ENCODE measurements at regions not wholly inside any gene's neighbourhood (a gene's known extent, or its start where the extent isn't known, plus 50 kb on each side); places are given as distances from the start of the nearest gene placed in this dataset.
"Not testable (repeated sequence)": the region's sequence is repeated elsewhere in the genome, so short reads cannot be mapped to it uniquely, and the experiment has no call there.

DNA sequence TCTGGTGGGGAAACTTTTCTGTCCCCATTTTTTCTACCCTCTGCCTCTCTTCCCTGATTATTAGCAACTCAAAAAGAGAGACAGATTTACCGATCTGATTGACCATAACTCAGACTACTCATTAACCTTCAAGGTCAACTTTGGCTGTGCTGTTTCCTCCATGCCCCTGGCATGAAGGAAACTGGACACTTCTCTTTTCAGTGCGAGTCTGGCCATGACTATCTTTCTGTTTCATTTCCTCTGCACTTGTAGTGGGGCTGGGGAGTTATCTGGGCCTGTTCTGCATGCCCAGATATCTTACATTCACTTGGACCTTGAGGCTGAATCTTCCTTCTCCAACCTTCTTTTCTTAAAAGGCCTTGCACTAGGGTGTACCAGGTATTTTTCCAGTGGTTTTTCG lies 76.9 kb upstream of the SLCO2A1 start:
- DNase-seq (ENCODE audit: low read depth) = no peak

- no peak for DNase-seq (ENCODE audit: low read depth)
Observed at GRCh38 chr3:134105876-134106556, 76.3 kb upstream of the SLCO2A1 start.

- no peak for DNase-seq (ENCODE audit: low read depth)
Observed at GRCh38 chr3:134104031-134104430, 74.3 kb upstream of the SLCO2A1 start.

- no peak for DNase-seq (ENCODE audit: low read depth)
Observed at GRCh38 chr3:134103470-134103869, 73.7 kb upstream of the SLCO2A1 start.

DNA sequence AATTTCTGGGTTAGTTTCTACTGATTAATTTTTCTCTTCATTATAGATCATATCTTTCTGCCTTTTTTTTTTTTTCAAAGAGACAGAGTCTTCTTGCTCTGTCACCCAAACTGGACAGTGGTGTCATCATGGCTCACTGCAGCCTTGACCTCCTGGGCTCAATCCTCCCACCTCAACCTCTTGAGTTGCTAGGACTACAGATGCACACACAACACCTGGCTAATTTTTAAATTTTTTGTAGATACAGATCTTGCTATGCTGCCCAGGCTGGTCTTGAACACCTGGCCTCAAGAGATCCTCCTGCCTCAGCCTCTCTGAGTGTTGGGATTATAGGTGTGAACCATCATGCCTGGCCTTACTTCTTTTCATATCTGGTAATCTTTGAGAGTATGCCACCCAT lies 73.3 kb upstream of the SLCO2A1 start:
- no peak for DNase-seq (ENCODE audit: low read depth)

DNA sequence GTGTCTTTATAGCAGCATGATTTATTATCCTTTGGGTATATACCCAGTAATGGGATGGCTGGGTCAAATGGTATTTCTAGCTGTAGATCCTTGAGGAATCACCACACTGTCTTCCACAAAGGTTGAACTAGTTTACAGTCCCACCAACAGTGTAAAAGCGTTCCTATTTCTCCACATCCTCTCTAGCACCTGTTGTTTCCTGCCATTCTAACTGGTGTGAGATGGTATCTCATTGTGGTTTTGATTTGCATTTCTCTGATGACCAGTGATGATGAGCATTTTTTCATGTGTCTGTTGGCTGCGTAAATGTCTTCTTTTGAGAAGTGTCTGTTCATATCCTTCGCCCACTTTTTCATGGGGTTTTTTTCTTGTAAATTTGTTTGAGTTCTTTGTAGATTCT lies 66.5 kb upstream of the SLCO2A1 start:
- DNase-seq (ENCODE audit: low read depth) = not testable (repeated sequence)

GRCh38 chr3:134095005-134095404 lies 65.3 kb upstream of the SLCO2A1 start:
- no peak for DNase-seq (ENCODE audit: low read depth)

- peak; percentile 72 for DNase-seq (ENCODE audit: low read depth)
Observed at GRCh38 chr3:134094491-134094890, 64.8 kb upstream of the SLCO2A1 start.

DNA sequence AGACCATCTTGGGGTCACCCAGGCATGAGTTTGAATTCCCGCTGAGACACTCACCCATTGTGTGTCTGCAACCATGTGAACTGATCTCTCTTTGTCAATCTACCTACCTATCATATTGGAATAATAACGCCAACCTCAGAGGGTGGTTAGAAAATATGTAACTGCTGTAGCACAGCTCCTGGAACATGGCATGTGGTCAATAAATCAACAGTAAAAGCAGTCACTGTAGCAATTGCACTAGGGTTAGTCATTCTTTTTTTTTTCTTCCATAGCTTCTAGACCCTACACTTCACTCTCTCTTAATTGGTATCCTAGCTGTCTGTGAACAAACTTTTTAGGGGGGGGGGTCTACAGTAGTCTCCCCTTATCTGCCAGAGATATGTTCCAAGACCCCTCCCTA lies 64.2 kb upstream of the SLCO2A1 start:
- peak; percentile 61 for DNase-seq (ENCODE audit: low read depth)

GRCh38 chr3:134092208-134092701 lies 62.5 kb upstream of the SLCO2A1 start:
- no peak for DNase-seq (ENCODE audit: low read depth)

- no peak for DNase-seq (ENCODE audit: low read depth)
Observed at GRCh38 chr3:134090031-134090430, 60.3 kb upstream of the SLCO2A1 start.

DNA sequence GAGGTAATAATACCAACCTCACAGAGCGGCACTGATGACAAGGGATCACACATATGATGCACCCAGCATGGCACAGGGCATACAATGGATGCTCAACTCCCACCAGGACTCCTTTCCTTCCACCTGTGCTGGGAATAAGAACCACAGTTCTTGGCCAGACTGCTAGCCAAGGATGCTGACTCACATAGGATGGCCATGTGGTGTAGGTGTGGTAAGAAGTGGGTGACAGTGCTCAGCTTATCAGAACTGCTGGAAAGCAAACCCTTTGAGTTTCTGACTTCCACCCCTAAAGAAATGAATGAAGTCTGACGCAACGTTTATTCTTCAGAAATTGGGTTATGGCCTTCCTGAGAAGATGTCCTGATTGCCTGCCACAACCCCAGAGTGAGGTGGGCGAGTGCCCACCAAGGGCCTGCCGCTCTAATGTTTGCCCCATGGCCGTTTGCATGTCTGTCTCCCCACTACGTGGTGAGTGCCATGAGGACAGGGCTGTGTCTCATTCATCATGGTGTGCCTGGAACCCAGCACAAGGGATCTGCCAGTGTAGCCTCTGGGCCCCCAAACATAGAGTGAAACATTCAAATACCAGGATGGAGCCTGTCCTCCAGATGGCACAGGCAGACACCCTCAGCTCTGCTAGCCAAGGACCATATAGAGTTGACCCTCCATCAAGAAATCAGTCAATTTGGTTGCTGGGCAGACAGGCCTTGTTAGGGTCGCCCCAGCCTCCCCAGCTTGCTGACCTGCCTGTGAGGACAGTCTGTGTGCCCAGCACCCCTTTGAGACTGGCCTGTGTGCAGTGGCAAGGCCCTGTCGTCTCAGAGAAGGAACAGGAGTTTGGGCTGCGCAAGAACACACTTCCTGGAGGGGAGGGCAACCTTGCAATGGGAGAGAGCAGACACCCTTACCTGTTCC lies 57.6 kb upstream of the SLCO2A1 start:
- peak; percentile 56 for DNase-seq (ENCODE audit: low read depth)

DNA sequence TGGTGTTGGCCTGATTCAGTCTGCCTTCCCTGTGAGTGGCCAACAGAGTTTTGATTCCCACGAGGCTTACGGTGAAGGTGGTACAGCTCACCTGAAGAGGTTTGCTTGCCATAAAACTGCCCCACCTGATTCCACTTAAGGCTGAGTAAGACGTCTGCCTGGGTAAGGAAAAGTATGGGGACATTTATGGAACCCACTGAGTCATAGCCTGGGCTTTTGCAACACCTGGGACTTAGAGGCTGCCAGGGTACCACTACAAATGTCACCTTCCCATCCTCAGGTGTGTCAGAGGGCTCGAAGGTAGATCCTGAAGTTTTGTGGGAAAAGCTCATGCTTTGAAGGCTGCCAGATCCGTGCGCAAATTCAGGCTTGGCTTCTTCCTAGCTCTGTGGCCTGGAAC lies 56.9 kb upstream of the SLCO2A1 start:
- no peak for DNase-seq (ENCODE audit: low read depth)

- DNase-seq (ENCODE audit: low read depth) = no peak
Observed at GRCh38 chr3:134085034-134085775, 55.5 kb upstream of the SLCO2A1 start.

GRCh38 chr3:134084242-134084950 lies 54.7 kb upstream of the SLCO2A1 start:
- DNase-seq (ENCODE audit: low read depth) = no peak

GRCh38 chr3:134083626-134084241 lies 54.0 kb upstream of the SLCO2A1 start:
- no peak for DNase-seq (ENCODE audit: low read depth)

- DNase-seq (ENCODE audit: low read depth) = no peak
Observed at GRCh38 chr3:134083008-134083407, 53.3 kb upstream of the SLCO2A1 start.

DNA sequence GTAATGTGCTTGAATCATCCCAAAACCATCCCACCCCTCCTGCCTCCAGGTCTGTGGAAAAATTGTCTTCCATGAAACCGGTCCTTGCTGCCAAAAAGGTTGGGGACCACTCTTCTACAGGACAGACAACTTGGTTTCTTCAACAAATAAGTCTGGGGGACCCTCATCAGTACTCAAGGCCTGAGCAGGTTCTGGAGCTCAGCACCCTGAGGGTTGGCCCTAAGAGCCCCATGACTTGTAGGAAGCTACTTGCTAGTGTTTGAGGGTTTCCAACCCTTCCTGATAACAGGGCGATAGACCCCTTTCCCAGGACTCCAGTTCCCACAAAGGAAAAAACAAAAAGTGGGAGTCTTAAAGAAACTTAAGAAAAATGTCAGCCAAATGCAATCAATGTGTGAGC lies 52.9 kb upstream of the SLCO2A1 start:
- DNase-seq (ENCODE audit: low read depth) = no peak

GRCh38 chr3:134081211-134081610 lies 51.5 kb upstream of the SLCO2A1 start:
- no peak for DNase-seq (ENCODE audit: low read depth)

GRCh38 chr3:134080761-134081160 lies 51.0 kb upstream of the SLCO2A1 start:
- DNase-seq (ENCODE audit: low read depth) = no peak

GRCh38 chr3:134079761-134080160 lies 50.0 kb upstream of the SLCO2A1 start:
- DNase-seq (ENCODE audit: low read depth) = no peak

Measured in M059J (cell line).